Bronchial epithelial cell (primary cell): ENCODE measurements at regions not wholly inside any gene's neighbourhood (a gene's known extent, or its start where the extent isn't known, plus 50 kb on each side); places are given as distances from the start of the nearest gene placed in this dataset.

Experiments
- DNase-seq: peaks from one replicate; pipeline ENCODE4 v3.0.0-alpha.2; 2010; ENCODE audit warnings: low read depth
- FAIRE-seq: peaks from 2 replicates; lab custom pipeline; 2011; peaks lifted over from hg19 to GRCh38; lab: Jason Lieb, UNC
- H3K27me3 ChIP-seq: 2 replicates; pipeline ENCODE4 v1.5.1; 2011; ENCODE audit warnings: low read length; ENCODE audit not compliant: control insufficient read depth, insufficient read depth
- H3K36me3 ChIP-seq: 2 replicates; pipeline ENCODE4 v1.5.1; 2011; ENCODE audit warnings: low read length; ENCODE audit not compliant: control insufficient read depth, insufficient read depth
- H3K4me3 ChIP-seq: 2 replicates; pipeline ENCODE4 v1.5.1; 2011; ENCODE audit warnings: mild to moderate bottlenecking, low read depth, low read length, control low read depth
- TF ChIP-seq, protein P1 (sequence below): IDR thresholded peaks from 2 replicates; pipeline ENCODE4 v1.5.1; 2011; ENCODE audit warnings: mild to moderate bottlenecking, moderate library complexity, low read length, control low read depth, inconsistent platforms; ENCODE audit not compliant: insufficient read depth, severe bottlenecking

DNA sequence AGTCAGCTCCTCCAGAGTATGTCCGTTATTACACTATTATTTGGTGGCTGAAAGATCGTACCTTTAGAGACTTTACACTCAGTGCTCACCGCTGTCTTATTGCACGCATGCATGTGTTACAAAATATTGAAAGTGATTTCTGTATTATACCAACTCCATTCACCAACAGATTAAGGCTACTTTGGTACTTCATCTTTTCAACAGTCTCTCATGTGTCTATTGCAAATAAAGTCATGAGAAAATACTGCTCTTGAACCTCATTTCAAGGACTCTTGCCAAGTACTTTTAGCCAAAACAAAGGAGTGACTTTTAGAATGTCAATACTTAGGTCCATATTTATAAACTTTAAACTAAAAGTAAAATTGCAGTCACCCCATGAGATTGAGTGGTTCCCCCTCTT lies 503.6 kb downstream of the TMEM121 start:
- TF ChIP-seq, protein P1, sequence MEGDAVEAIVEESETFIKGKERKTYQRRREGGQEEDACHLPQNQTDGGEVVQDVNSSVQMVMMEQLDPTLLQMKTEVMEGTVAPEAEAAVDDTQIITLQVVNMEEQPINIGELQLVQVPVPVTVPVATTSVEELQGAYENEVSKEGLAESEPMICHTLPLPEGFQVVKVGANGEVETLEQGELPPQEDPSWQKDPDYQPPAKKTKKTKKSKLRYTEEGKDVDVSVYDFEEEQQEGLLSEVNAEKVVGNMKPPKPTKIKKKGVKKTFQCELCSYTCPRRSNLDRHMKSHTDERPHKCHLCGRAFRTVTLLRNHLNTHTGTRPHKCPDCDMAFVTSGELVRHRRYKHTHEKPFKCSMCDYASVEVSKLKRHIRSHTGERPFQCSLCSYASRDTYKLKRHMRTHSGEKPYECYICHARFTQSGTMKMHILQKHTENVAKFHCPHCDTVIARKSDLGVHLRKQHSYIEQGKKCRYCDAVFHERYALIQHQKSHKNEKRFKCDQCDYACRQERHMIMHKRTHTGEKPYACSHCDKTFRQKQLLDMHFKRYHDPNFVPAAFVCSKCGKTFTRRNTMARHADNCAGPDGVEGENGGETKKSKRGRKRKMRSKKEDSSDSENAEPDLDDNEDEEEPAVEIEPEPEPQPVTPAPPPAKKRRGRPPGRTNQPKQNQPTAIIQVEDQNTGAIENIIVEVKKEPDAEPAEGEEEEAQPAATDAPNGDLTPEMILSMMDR, result no peak
- DNase-seq (no peak), FAIRE-seq (no peak)
- H3K27me3 ChIP-seq, result no peaks in the 10 kb centered on the region
- no peaks in the 10 kb centered on the region for H3K36me3 ChIP-seq
- no peak overlapping the region for H3K4me3 ChIP-seq

DNA sequence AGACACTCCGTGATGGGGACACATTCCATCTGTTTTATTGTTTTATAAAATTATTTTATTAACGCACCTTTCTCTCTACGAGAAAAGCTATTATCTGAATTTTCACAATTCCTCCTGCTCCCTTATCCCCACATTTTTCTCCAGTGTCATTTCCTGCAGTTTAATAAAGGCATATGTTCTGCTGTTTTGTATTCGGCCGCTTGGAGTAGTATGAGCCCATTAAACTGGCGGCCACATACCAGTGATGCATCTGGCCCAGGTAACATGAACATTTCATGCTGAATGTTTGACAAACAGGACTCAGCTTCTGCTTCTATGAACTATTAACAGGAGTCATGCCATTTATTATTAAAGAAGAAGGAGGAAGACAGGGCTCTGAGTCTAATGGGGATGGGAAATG lies 511.0 kb downstream of the TMEM121 start:
- FAIRE-seq (no peak), DNase-seq (no peak)
- Histone ChIP-seq H3K27me3 (no peaks in the 10 kb centered on the region), H3K36me3 (no peaks in the 10 kb centered on the region), H3K4me3 (no peak overlapping the region)
- TF ChIP-seq, protein P1, result no peak

DNA sequence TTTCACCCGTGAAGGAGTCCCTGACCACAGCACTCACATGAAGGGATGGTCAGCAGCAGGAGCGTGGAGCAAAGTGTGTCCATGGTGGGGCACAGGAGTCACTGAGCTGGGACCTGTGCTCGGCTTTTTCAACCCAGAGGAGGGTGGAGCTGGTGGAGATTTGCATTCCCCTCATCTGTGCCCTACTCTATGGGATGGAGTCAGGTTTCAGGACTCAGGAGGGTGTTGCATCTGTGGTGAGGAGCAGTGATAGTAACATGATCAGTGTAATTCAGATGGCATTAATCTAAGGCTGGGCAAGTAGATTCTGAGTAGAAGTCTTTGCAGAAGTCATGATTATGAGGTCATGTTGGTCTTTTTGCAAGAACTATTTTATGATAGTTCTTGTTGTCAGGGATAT lies 511.9 kb downstream of the TMEM121 start:
- TF ChIP-seq, protein P1, result no peak
- FAIRE-seq (peak; percentile 28), DNase-seq (no peak)
- Histone ChIP-seq H3K4me3 (no peak overlapping the region), H3K36me3 (no peaks in the 10 kb centered on the region), H3K27me3 (no peaks in the 10 kb centered on the region)

- DNase-seq (no peak), FAIRE-seq (no peak)
- H3K4me3 ChIP-seq, result no peak overlapping the region
- TF ChIP-seq, protein P1, result no peak
- H3K36me3 ChIP-seq, result no peaks in the 10 kb centered on the region
- no peaks in the 10 kb centered on the region for H3K27me3 ChIP-seq
Observed at GRCh38 chr14:106039400-106039799, 513.0 kb downstream of the TMEM121 start.

DNA sequence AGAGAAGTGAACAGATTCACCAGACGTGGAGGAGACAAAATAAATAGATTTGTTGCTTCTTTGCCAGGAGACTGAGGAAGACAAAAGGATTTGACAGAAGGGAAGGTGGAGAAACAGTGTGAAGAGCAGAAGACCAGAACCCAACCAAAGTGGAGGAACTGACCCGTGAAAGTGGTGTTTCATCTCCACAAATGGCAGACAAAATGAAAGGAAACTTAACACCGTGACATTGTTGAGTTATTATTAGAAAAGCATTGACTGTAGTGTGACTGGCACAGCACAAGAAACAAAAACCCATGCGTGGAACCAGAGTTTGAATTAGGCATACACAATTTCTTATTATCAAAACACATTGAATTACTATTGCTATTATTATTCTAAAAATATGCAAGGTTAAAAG lies 518.1 kb downstream of the TMEM121 start:
- H3K27me3 ChIP-seq, result no peaks in the 10 kb centered on the region
- DNase-seq, result no peak
- H3K36me3 ChIP-seq, result no peaks in the 10 kb centered on the region
- FAIRE-seq, result no peak
- TF ChIP-seq, protein P1, result no peak
- no peak overlapping the region for H3K4me3 ChIP-seq

GRCh38 chr14:106044949-106045596 lies 518.7 kb downstream of the TMEM121 start:
- DNase-seq (no peak), FAIRE-seq (no peak)
- no peak overlapping the region for H3K4me3 ChIP-seq
- no peaks in the 10 kb centered on the region for H3K27me3 ChIP-seq
- no peaks in the 10 kb centered on the region for H3K36me3 ChIP-seq
- TF ChIP-seq, protein P1, result no peak
